ENCODE measurements at regions not wholly inside any gene's neighbourhood (a gene's known extent, or its start where the extent isn't known, plus 50 kb on each side); places are given as distances from the start of the nearest gene placed in this dataset.

- CTCF ChIA-PET, result no interaction called here
- no peaks in the 10 kb centered on the region for H3K9me3 ChIP-seq (ENCODE audit: control insufficient read depth in 1 of 2, insufficient read depth in 1 of 2, low read length in 2 of 2)
- no peaks in the 10 kb centered on the region for H3K4me1 ChIP-seq (ENCODE audit: insufficient read depth, low read length)
- DNase-seq (no peak), ATAC-seq (ENCODE audit: poor library complexity) (no peak)
- peaks cover 9% of the 10 kb centered on the region for H3K9me3 Mint-ChIP-seq
- no peaks in the 10 kb centered on the region for H3K36me3 ChIP-seq (ENCODE audit: insufficient read depth, low read length)
- no peak overlapping the region for H3K27ac Mint-ChIP-seq
- H3K4me1 Mint-ChIP-seq (ENCODE audit: low read depth), result no peaks in the 10 kb centered on the region
- POLR2A ChIA-PET, result no interaction called here
- no peaks in the 10 kb centered on the region for H3K36me3 Mint-ChIP-seq (ENCODE audit: low read depth)
- no peak overlapping the region for H3K4me3 Mint-ChIP-seq
- no peak overlapping the region for H3K27ac ChIP-seq (ENCODE audit: low read depth in 1 of 2, low read length in 2 of 2)
- H3K4me3 ChIP-seq (ENCODE audit: low read length), result no peak overlapping the region
- H3K27me3 ChIP-seq (ENCODE audit: control insufficient read depth in 1 of 2, insufficient read depth in 2 of 2, low read length in 2 of 2), result no peaks in the 10 kb centered on the region
- no peaks in the 10 kb centered on the region for H3K27me3 Mint-ChIP-seq
- intact Hi-C loops (cut with DNase I, micrococcal nuclease), result no loop called here
- TF ChIP-seq CTCF (IDR thresholded peaks at IDR 0.05), result no peak
Measured at GRCh38 chr12:38538319-38538718, 221.7 kb downstream of the ALG10B start.

- intact Hi-C loops (cut with DNase I, micrococcal nuclease), result no loop called here
Measured at GRCh38 chr12:38540156-38540555, 223.6 kb downstream of the ALG10B start.

GRCh38 chr12:38541849-38542248, 225.3 kb downstream of the ALG10B start:
- H3K27ac Mint-ChIP-seq, result no peak overlapping the region
- DNase-seq, result no peak
- H3K4me1 ChIP-seq (ENCODE audit: insufficient read depth, low read length), result no peaks in the 10 kb centered on the region
- no peak for TF ChIP-seq CTCF (IDR thresholded peaks at IDR 0.05)
- CTCF ChIA-PET, result no interaction called here
- no peaks in the 10 kb centered on the region for H3K4me1 Mint-ChIP-seq (ENCODE audit: low read depth)
- H3K27me3 Mint-ChIP-seq, result no peaks in the 10 kb centered on the region
- H3K27me3 ChIP-seq (ENCODE audit: control insufficient read depth in 1 of 2, insufficient read depth in 2 of 2, low read length in 2 of 2), result no peaks in the 10 kb centered on the region
- no peak overlapping the region for H3K4me3 Mint-ChIP-seq
- H3K4me3 ChIP-seq (ENCODE audit: low read length), result no peak overlapping the region
- no peaks in the 10 kb centered on the region for H3K36me3 ChIP-seq (ENCODE audit: insufficient read depth, low read length)
- no peak for ATAC-seq (ENCODE audit: poor library complexity)
- no peaks in the 10 kb centered on the region for H3K36me3 Mint-ChIP-seq (ENCODE audit: low read depth)
- peaks cover 14% of the 10 kb centered on the region for H3K9me3 Mint-ChIP-seq
- POLR2A ChIA-PET, result no interaction called here
- H3K9me3 ChIP-seq (ENCODE audit: control insufficient read depth in 1 of 2, insufficient read depth in 1 of 2, low read length in 2 of 2), result no peaks in the 10 kb centered on the region
- intact Hi-C loops (cut with DNase I, micrococcal nuclease), result no loop called here
- no peak overlapping the region for H3K27ac ChIP-seq (ENCODE audit: low read depth in 1 of 2, low read length in 2 of 2)

More at GRCh38 chr12:38540156-38540555, 223.6 kb downstream of the ALG10B start:
- H3K27me3 Mint-ChIP-seq, result no peaks in the 10 kb centered on the region
- POLR2A ChIA-PET, result no interaction called here
- H3K4me1 Mint-ChIP-seq (ENCODE audit: low read depth), result no peaks in the 10 kb centered on the region
- Histone ChIP-seq H3K36me3 (ENCODE audit: insufficient read depth, low read length) (no peaks in the 10 kb centered on the region), H3K27me3 (ENCODE audit: control insufficient read depth in 1 of 2, insufficient read depth in 2 of 2, low read length in 2 of 2) (no peaks in the 10 kb centered on the region), H3K27ac (ENCODE audit: low read depth in 1 of 2, low read length in 2 of 2) (no peak overlapping the region), H3K4me1 (ENCODE audit: insufficient read depth, low read length) (no peaks in the 10 kb centered on the region), H3K9me3 (ENCODE audit: control insufficient read depth in 1 of 2, insufficient read depth in 1 of 2, low read length in 2 of 2) (no peaks in the 10 kb centered on the region), H3K4me3 (ENCODE audit: low read length) (no peak overlapping the region)
- no peak for ATAC-seq (ENCODE audit: poor library complexity)
- no peak overlapping the region for H3K4me3 Mint-ChIP-seq
- no peak for TF ChIP-seq CTCF (IDR thresholded peaks at IDR 0.05)
- H3K9me3 Mint-ChIP-seq, result peaks cover 14% of the 10 kb centered on the region
- H3K36me3 Mint-ChIP-seq (ENCODE audit: low read depth), result no peaks in the 10 kb centered on the region
- no peak overlapping the region for H3K27ac Mint-ChIP-seq
- no peak for DNase-seq
- CTCF ChIA-PET, result no interaction called here

All from CD4-positive, alpha-beta T cell (primary cell).